ENCODE measurements at regions not wholly inside any gene's neighbourhood (a gene's known extent, or its start where the extent isn't known, plus 50 kb on each side); places are given as distances from the start of the nearest gene placed in this dataset.

DNA sequence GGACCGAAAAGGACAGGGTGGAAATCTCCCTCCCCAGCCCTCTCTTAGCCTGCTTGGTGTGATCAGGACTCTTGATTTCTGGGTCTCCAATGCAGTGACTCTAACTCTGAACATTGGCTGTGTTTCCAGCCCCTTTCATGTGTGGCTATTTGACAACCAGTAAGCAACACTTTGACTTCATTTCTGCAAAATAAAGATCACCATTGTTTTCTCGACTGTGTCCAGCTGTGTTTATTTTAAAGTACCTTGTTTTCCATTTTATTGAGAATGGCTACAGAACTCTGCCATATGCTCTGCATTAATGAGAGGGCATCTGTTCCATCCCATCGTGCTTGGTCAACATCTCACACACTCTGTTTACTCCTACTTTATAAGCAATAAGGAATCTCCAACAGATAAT is 60.9 kb upstream of the TAGAP start:
- Histone ChIP-seq H3K23me2 (ENCODE audit: low read depth, low read length) (no peaks in the 10 kb centered on the region), H2AFZ (ENCODE audit: low read length) (no peak overlapping the region), H3K14ac (ENCODE audit: insufficient read length) (no peak overlapping the region), H3K56ac (replicated peaks; ENCODE audit: insufficient read length, low read depth, low read length) (no peak overlapping the region), H4K8ac (ENCODE audit: extremely low read depth, insufficient read depth, low read length) (no peak overlapping the region), H3K4me1 (replicated peaks in 1 of 4; ENCODE audit: control insufficient read depth in 3 of 4, insufficient read depth in 4 of 4, low read length in 3 of 4) (peaks cover 1 to 4% (median 2%) of the 10 kb centered on the region in 4 experiments; a peak in 6 of 7 replicates), H2BK120ac (replicated peaks; ENCODE audit: low read depth, low read length) (no peak overlapping the region), H4K20me1 (replicated peaks in 1 of 2; ENCODE audit: control insufficient read depth in 1 of 2, insufficient read depth in 2 of 2, low read length in 2 of 2) (no peaks in the 10 kb centered on the region), H4K91ac (replicated peaks; ENCODE audit: insufficient read length, low read length) (no peak overlapping the region), H3K79me1 (ENCODE audit: low read depth, low read length) (no peaks in the 10 kb centered on the region), H2BK20ac (ENCODE audit: low read length) (no peak overlapping the region), H3K27ac (ENCODE audit: low read depth, low read length) (no peak overlapping the region), H2BK5ac (ENCODE audit: low read depth, low read length) (no peak overlapping the region), H3K79me2 (ENCODE audit: control insufficient read depth in 1 of 2, insufficient read depth in 2 of 2, low read length in 2 of 2) (no peaks in the 10 kb centered on the region), H3K4ac (replicated peaks; ENCODE audit: insufficient read length, low read depth, low read length) (no peak overlapping the region), H3K18ac (ENCODE audit: extremely low read depth, low read length) (no peak overlapping the region), H2BK15ac (ENCODE audit: low read length) (no peak overlapping the region), H2BK12ac (ENCODE audit: low read depth, low read length) (no peak overlapping the region), H4K5ac (ENCODE audit: insufficient read length, low read depth, low read length) (no peak overlapping the region), H3K23ac (ENCODE audit: insufficient read length) (no peak overlapping the region), H3K27me3 (replicated peaks in 1 of 4; ENCODE audit: control insufficient read depth in 3 of 4, extremely low read depth in 1 of 4, insufficient read depth in 3 of 4, low read length in 3 of 4) (no peaks in the 10 kb centered on the region; a peak in 1 of 7 replicates), H3K9ac (replicated peaks in 1 of 4; ENCODE audit: extremely low read depth in 1 of 4, low read depth in 3 of 4, low read length in 3 of 4) (no peak overlapping the region), H2AK5ac (ENCODE audit: low read depth, low read length) (no peak overlapping the region), H3K4me2 (ENCODE audit: insufficient read depth in 1 of 2, low read depth in 2 of 2, low read length in 2 of 2) (no peak overlapping the region), H3K36me3 (ENCODE audit: control insufficient read depth in 2 of 4, insufficient read depth in 4 of 4, low read length in 3 of 4) (no peaks in the 10 kb centered on the region), H3K9me3 (ENCODE audit: insufficient read depth in 2 of 2, low read depth in 1 of 2, low read length in 1 of 2) (no peaks in the 10 kb centered on the region), H3K4me3 (ENCODE audit: extremely low read depth in 1 of 4, insufficient read depth in 2 of 4, low read depth in 3 of 4, low read length in 4 of 4) (no peak overlapping the region)
- DNase-seq (ENCODE audit: low read depth in 1 of 2, low spot score in 2 of 2) (no peak), FAIRE-seq (no peak)
- CTCF ChIA-PET (ENCODE audit: partially characterized antibody): interaction anchor here (0.9 to 7.9 kb wide), 11 partner anchors 11 to 535 kb away, joined by 3 to 144 read pairs (median 7); partner anchors contain the start of gene TAGAP
- 87% methylated on average over 3 of the region's 3 CpGs; no CpG with 5 or more reads in 1 of the 2 experiments for WGBS, 2 experiments (ENCODE audit: extremely low coverage in 1 of 2, insufficient coverage in 1 of 2, insufficient read length in 1 of 2, insufficient replicate concordance in 2 of 2, low coverage in 1 of 2, low lambda C conversion rate in 2 of 2, missing lambda C conversion rate in 1 of 2)
- POLR2A ChIA-PET (ENCODE audit: partially characterized antibody): interaction anchor here (1.8 kb wide), 1 partner anchor 106 kb away, joined by 4 read pairs; the partner anchor contains the start of gene RSPH3
- TF ChIP-seq SP2 (IDR thresholded peaks at IDR 0.05; ENCODE audit: low read length) (no peak), GABPA (IDR thresholded peaks at IDR 0.05; ENCODE audit: borderline replicate concordance, insufficient read depth, low read length) (no peak), TAF1 (IDR thresholded peaks at IDR 0.05; ENCODE audit: low read depth, low read length) (no peak), TAF7 (optimal IDR thresholded peaks at IDR 0.05; ENCODE audit: borderline replicate concordance, low read depth, low read length) (no peak), PHF8 (conservative IDR thresholded peaks at IDR 0.05; ENCODE audit: low read depth, low read length) (no peak), EZH2 (IDR thresholded peaks at IDR 0.05; ENCODE audit: low read depth, low read length, severe bottlenecking) (no peak), SUZ12 (IDR thresholded peaks at IDR 0.05; ENCODE audit: low read length) (no peak), RFX5 (IDR thresholded peaks at IDR 0.05; ENCODE audit: borderline replicate concordance, low read depth, low read length) (no peak), CBX5 (IDR thresholded peaks at IDR 0.05; ENCODE audit: low read depth, low read length) (no peak), BCL11A (IDR thresholded peaks at IDR 0.05; ENCODE audit: low read depth in 2 of 2, low read length in 2 of 2) (no peak), KDM4A (IDR thresholded peaks at IDR 0.05; ENCODE audit: low read depth, low read length, severe bottlenecking) (no peak), RNF2 (IDR thresholded peaks at IDR 0.05; ENCODE audit: borderline replicate concordance, low read depth, low read length, missing control alignments, poor library complexity, severe bottlenecking) (no peak), SIN3A (conservative IDR thresholded peaks at IDR 0.05 in 1 of 2, IDR thresholded peaks at IDR 0.05 in 1 of 2; ENCODE audit: low read depth in 1 of 2, low read length in 2 of 2) (no peak)

Data from H1 (cell line).